ENCODE measurements at regions not wholly inside any gene's neighbourhood (a gene's known extent, or its start where the extent isn't known, plus 50 kb on each side); places are given as distances from the start of the nearest gene placed in this dataset.

GRCh38 chr1:173344034-173344743, 132.9 kb upstream of the PRDX6 start:
- TF ChIP-seq CTCF (IDR thresholded peaks at IDR 0.05; ENCODE audit: low read depth, low read length) (no peak), MAX (IDR thresholded peaks at IDR 0.05; ENCODE audit: low read depth, low read length) (no peak)

Measured in NB4 (cell line).